ENCODE measurements at regions not wholly inside any gene's neighbourhood (a gene's known extent, or its start where the extent isn't known, plus 50 kb on each side); places are given as distances from the start of the nearest gene placed in this dataset.

DNA sequence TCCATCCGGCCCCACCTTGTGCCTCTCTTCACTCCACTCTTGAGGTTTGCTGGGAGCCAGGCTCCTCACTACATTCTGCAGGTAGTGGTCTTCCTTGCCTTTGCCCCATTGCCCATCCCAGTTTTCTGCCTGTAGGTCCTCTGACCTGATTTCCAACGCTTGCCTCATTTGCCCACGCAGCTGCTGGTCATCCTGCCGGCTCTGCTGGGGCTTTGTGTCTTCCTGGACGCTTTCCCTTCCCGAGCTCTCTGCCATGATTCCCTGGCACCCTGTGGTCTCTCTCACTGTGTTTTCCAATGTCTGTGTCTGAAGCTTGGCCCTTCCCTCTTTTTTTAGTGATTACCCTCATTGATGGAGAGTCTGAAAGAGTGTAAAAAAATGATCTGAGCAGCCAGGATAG is 451.6 kb downstream of the UTRN start:
- Histone ChIP-seq H3K9ac (ENCODE audit: insufficient read length, low read depth) (no peak overlapping the region), H3K4me3 (ENCODE audit: insufficient read length, low read depth) (no peak overlapping the region), H3K4me1 (ENCODE audit: insufficient read depth, insufficient read length) (no peaks in the 10 kb centered on the region), H3K36me3 (ENCODE audit: insufficient read depth, insufficient read length, low read length) (no peaks in the 10 kb centered on the region), H3K27me3 (ENCODE audit: insufficient read depth, insufficient read length) (no peaks in the 10 kb centered on the region), H3K9me3 (ENCODE audit: insufficient read depth, low read length) (no peaks in the 10 kb centered on the region)
- DNase-seq (ENCODE audit: low read depth, low spot score), result no peak
- TF ChIP-seq SUZ12 (IDR thresholded peaks at IDR 0.05; ENCODE audit: extremely low read depth, insufficient read depth, insufficient read length) (no peak), ZNF274 (IDR thresholded peaks at IDR 0.05; ENCODE audit: low read depth, low read length) (no peak), YY1 (IDR thresholded peaks at IDR 0.05; ENCODE audit: insufficient read depth, insufficient read length) (no peak)

- H3K4me3 ChIP-seq (ENCODE audit: insufficient read length, low read depth), result no peak overlapping the region
- TF ChIP-seq SUZ12 (IDR thresholded peaks at IDR 0.05; ENCODE audit: extremely low read depth, insufficient read depth, insufficient read length) (no peak), ZNF274 (IDR thresholded peaks at IDR 0.05; ENCODE audit: low read depth, low read length) (no peak), YY1 (IDR thresholded peaks at IDR 0.05; ENCODE audit: insufficient read depth, insufficient read length) (no peak)
- H3K4me1 ChIP-seq (ENCODE audit: insufficient read depth, insufficient read length), result no peaks in the 10 kb centered on the region
- DNase-seq (ENCODE audit: low read depth, low spot score), result no peak
- H3K9ac ChIP-seq (ENCODE audit: insufficient read length, low read depth), result no peak overlapping the region
- no peaks in the 10 kb centered on the region for H3K9me3 ChIP-seq (ENCODE audit: insufficient read depth, low read length)
- no peaks in the 10 kb centered on the region for H3K27me3 ChIP-seq (ENCODE audit: insufficient read depth, insufficient read length)
- H3K36me3 ChIP-seq (ENCODE audit: insufficient read depth, insufficient read length, low read length), result no peaks in the 10 kb centered on the region
These were observed 452.9 kb downstream of the UTRN start for GRCh38 chr6:144737998-144738397.

- TF ChIP-seq ZNF274 (IDR thresholded peaks at IDR 0.05; ENCODE audit: low read depth, low read length), result no peak
- no peak for TF ChIP-seq YY1 (IDR thresholded peaks at IDR 0.05; ENCODE audit: insufficient read depth, insufficient read length)
- TF ChIP-seq SUZ12 (IDR thresholded peaks at IDR 0.05; ENCODE audit: extremely low read depth, insufficient read depth, insufficient read length), result no peak
- no peaks in the 10 kb centered on the region for H3K36me3 ChIP-seq (ENCODE audit: insufficient read depth, insufficient read length, low read length)
- no peak overlapping the region for H3K9ac ChIP-seq (ENCODE audit: insufficient read length, low read depth)
- H3K27me3 ChIP-seq (ENCODE audit: insufficient read depth, insufficient read length), result no peaks in the 10 kb centered on the region
- no peak for DNase-seq (ENCODE audit: low read depth, low spot score)
- H3K9me3 ChIP-seq (ENCODE audit: insufficient read depth, low read length), result no peaks in the 10 kb centered on the region
- H3K4me3 ChIP-seq (ENCODE audit: insufficient read length, low read depth), result no peak overlapping the region
- H3K4me1 ChIP-seq (ENCODE audit: insufficient read depth, insufficient read length), result peaks cover 4% of the 10 kb centered on the region
These were observed 454.7 kb downstream of the UTRN start for GRCh38 chr6:144739873-144740272.

DNA sequence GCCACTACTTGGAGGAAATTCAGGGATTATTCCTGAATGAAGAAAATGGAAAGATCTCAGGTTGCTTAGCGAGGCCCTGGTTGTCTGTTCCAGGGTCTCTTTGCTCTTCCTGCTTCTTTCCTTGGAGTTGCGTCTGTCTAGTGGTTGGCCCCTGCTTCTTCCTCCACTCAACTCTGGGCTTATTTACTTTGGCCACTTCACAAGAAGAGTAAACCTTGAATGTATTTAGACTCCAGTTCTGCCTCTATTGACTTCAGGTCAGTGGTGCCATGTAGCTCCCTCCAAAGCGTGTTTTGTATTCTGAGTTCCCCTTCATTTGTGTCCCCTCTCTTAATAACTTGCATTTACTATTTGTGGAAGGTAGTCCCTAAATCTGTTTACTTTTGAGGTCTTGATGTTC is 456.5 kb downstream of the UTRN start:
- Histone ChIP-seq H3K9me3 (ENCODE audit: insufficient read depth, low read length) (no peaks in the 10 kb centered on the region), H3K4me1 (ENCODE audit: insufficient read depth, insufficient read length) (peaks cover 4% of the 10 kb centered on the region), H3K27me3 (ENCODE audit: insufficient read depth, insufficient read length) (no peaks in the 10 kb centered on the region), H3K4me3 (ENCODE audit: insufficient read length, low read depth) (no peak overlapping the region), H3K9ac (ENCODE audit: insufficient read length, low read depth) (no peak overlapping the region), H3K36me3 (ENCODE audit: insufficient read depth, insufficient read length, low read length) (no peaks in the 10 kb centered on the region)
- TF ChIP-seq SUZ12 (IDR thresholded peaks at IDR 0.05; ENCODE audit: extremely low read depth, insufficient read depth, insufficient read length) (no peak), ZNF274 (IDR thresholded peaks at IDR 0.05; ENCODE audit: low read depth, low read length) (no peak), YY1 (IDR thresholded peaks at IDR 0.05; ENCODE audit: insufficient read depth, insufficient read length) (no peak)
- DNase-seq (ENCODE audit: low read depth, low spot score), result no peak

GRCh38 chr6:144742779-144743178 is 457.6 kb downstream of the UTRN start:
- Histone ChIP-seq H3K4me1 (ENCODE audit: insufficient read depth, insufficient read length) (peaks cover 4% of the 10 kb centered on the region), H3K36me3 (ENCODE audit: insufficient read depth, insufficient read length, low read length) (no peaks in the 10 kb centered on the region), H3K9me3 (ENCODE audit: insufficient read depth, low read length) (no peaks in the 10 kb centered on the region), H3K27me3 (ENCODE audit: insufficient read depth, insufficient read length) (no peaks in the 10 kb centered on the region), H3K9ac (ENCODE audit: insufficient read length, low read depth) (no peak overlapping the region), H3K4me3 (ENCODE audit: insufficient read length, low read depth) (no peak overlapping the region)
- no peak for TF ChIP-seq ZNF274 (IDR thresholded peaks at IDR 0.05; ENCODE audit: low read depth, low read length)
- TF ChIP-seq SUZ12 (IDR thresholded peaks at IDR 0.05; ENCODE audit: extremely low read depth, insufficient read depth, insufficient read length), result no peak
- TF ChIP-seq YY1 (IDR thresholded peaks at IDR 0.05; ENCODE audit: insufficient read depth, insufficient read length), result no peak
- no peak for DNase-seq (ENCODE audit: low read depth, low spot score)

DNA sequence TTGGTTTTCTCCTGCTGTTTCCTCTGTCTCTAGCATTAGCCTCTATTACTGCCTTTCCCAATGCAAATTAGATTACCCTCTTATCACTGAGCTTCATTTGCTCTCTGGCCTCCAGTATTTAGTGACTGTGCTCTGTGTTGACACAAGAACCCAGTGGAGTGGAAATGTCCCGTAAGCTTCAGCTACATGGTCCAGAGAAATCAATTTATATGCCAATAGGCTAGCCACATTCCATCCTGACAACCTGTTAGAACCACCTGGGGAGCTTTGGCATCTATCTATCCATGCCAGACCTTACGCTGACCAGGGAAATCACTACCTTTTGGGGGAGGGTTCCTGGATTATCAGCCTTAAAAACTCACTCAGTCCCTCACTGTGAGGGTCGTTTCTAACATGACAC is 459.6 kb downstream of the UTRN start:
- DNase-seq (ENCODE audit: low read depth, low spot score), result no peak
- TF ChIP-seq ZNF274 (IDR thresholded peaks at IDR 0.05; ENCODE audit: low read depth, low read length), result no peak
- TF ChIP-seq SUZ12 (IDR thresholded peaks at IDR 0.05; ENCODE audit: extremely low read depth, insufficient read depth, insufficient read length), result no peak
- TF ChIP-seq YY1 (IDR thresholded peaks at IDR 0.05; ENCODE audit: insufficient read depth, insufficient read length), result no peak

GRCh38 chr6:144745439-144745838 is 460.3 kb downstream of the UTRN start:
- no peak overlapping the region for H3K9ac ChIP-seq (ENCODE audit: insufficient read length, low read depth)
- DNase-seq (ENCODE audit: low read depth, low spot score), result no peak
- no peak overlapping the region for H3K4me3 ChIP-seq (ENCODE audit: insufficient read length, low read depth)
- H3K36me3 ChIP-seq (ENCODE audit: insufficient read depth, insufficient read length, low read length), result peaks cover 4% of the 10 kb centered on the region
- TF ChIP-seq ZNF274 (IDR thresholded peaks at IDR 0.05; ENCODE audit: low read depth, low read length) (no peak), YY1 (IDR thresholded peaks at IDR 0.05; ENCODE audit: insufficient read depth, insufficient read length) (no peak), SUZ12 (IDR thresholded peaks at IDR 0.05; ENCODE audit: extremely low read depth, insufficient read depth, insufficient read length) (no peak)
- peaks cover 4% of the 10 kb centered on the region for H3K4me1 ChIP-seq (ENCODE audit: insufficient read depth, insufficient read length)
- no peaks in the 10 kb centered on the region for H3K9me3 ChIP-seq (ENCODE audit: insufficient read depth, low read length)
- H3K27me3 ChIP-seq (ENCODE audit: insufficient read depth, insufficient read length), result no peaks in the 10 kb centered on the region

More for the DNA sequence above, 459.6 kb downstream of the UTRN start:
- peaks cover 4% of the 10 kb centered on the region for H3K4me1 ChIP-seq (ENCODE audit: insufficient read depth, insufficient read length)
- H3K27me3 ChIP-seq (ENCODE audit: insufficient read depth, insufficient read length), result no peaks in the 10 kb centered on the region
- peaks cover 4% of the 10 kb centered on the region for H3K36me3 ChIP-seq (ENCODE audit: insufficient read depth, insufficient read length, low read length)
- H3K9ac ChIP-seq (ENCODE audit: insufficient read length, low read depth), result no peak overlapping the region
- no peak overlapping the region for H3K4me3 ChIP-seq (ENCODE audit: insufficient read length, low read depth)
- H3K9me3 ChIP-seq (ENCODE audit: insufficient read depth, low read length), result no peaks in the 10 kb centered on the region

All from NT2/D1 (cell line).